IMR-90 (cell line): ENCODE measurements at regions not wholly inside any gene's neighbourhood (a gene's known extent, or its start where the extent isn't known, plus 50 kb on each side); places are given as distances from the start of the nearest gene placed in this dataset.

Experiments
- ATAC-seq: fragments of 200-7000 bp; cut with Tn5 transposase; 2 replicates; pipeline ENCODE4 v1.9.1; 2020; ENCODE audit warnings: low read depth, mild to moderate bottlenecking, moderate library complexity
- BruUV-seq: library from RNA; stranded (reverse); fragments of 400-500 nt; replicated peaks from 2 replicates; lab custom pipeline; 2021; lab: Mats Ljungman, UMichigan
- CTCF ChIA-PET: fragments of 300-600 bp; formaldehyde crosslinking; extraction: SDS; loops from one replicate; lab custom pipeline; 2021; ENCODE audit warnings: antibody characterized with exemption; lab: Yijun Ruan, JAX
- POLR2A ChIA-PET: fragments of 300-600 bp; sonication (Branson Sonifier 250); formaldehyde crosslinking; loops from one replicate; lab custom pipeline; 2022; ENCODE audit warnings: antibody characterized with exemption; ENCODE audit not compliant: unreplicated experiment; lab: Charles Lee
- DNase-seq: peaks from one replicate; pipeline ENCODE4 v3.0.0; 2013
- H2AFZ ChIP-seq: replicated peaks from 2 replicates; pipeline ENCODE3; 2013; ENCODE audit warnings: low read length, mild to moderate bottlenecking; ENCODE audit not compliant: poor library complexity
- H2AK5ac ChIP-seq: 2 replicates; pipeline ENCODE4 v1.6.1; 2013; ENCODE audit warnings: low read depth, low read length, inconsistent platforms
- H2AK9ac ChIP-seq: replicated peaks from 2 replicates; pipeline ENCODE3; 2013; ENCODE audit warnings: mild to moderate bottlenecking, low read depth, low read length, moderate library complexity; ENCODE audit not compliant: poor library complexity
- H2BK120ac ChIP-seq: 2 replicates; pipeline ENCODE4 v1.6.1; 2013; ENCODE audit warnings: low read depth, low read length, inconsistent platforms
- H2BK15ac ChIP-seq: 3 replicates; pipeline ENCODE4 v1.6.1; 2013; ENCODE audit warnings: low read depth, low read length, inconsistent platforms
- H2BK20ac ChIP-seq: 2 replicates; pipeline ENCODE4 v1.6.1; 2013; ENCODE audit warnings: low read depth, mild to moderate bottlenecking, inconsistent platforms, low read length, moderate library complexity
- H2BK5ac ChIP-seq: 2 replicates; pipeline ENCODE4 v1.6.1; 2013; ENCODE audit warnings: mild to moderate bottlenecking, low read depth, low read length, inconsistent platforms; ENCODE audit not compliant: poor library complexity, severe bottlenecking
- H3K14ac ChIP-seq: replicated peaks from 2 replicates; pipeline ENCODE4 v1.6.1; 2013; ENCODE audit warnings: low read depth, low read length, inconsistent platforms
- H3K18ac ChIP-seq: 2 replicates; pipeline ENCODE4 v1.6.1; 2013; ENCODE audit warnings: low read depth, low read length, control low read depth
- H3K23ac ChIP-seq: 2 replicates; pipeline ENCODE4 v1.6.1; 2013; ENCODE audit warnings: low read depth, low read length, inconsistent platforms
- H3K27ac ChIP-seq: 2 replicates; pipeline ENCODE4 v1.5.1; 2013; ENCODE audit warnings: mild to moderate bottlenecking, control low read depth, low read length; ENCODE audit not compliant: insufficient read depth
- H3K27me3 ChIP-seq: 2 replicates; pipeline ENCODE4 v1.6.1; 2013; ENCODE audit warnings: low read length; ENCODE audit not compliant: control insufficient read depth, insufficient read depth
- H3K36me3 ChIP-seq: 2 replicates; pipeline ENCODE4 v1.6.1; 2013; ENCODE audit warnings: low read length, mixed read lengths; ENCODE audit not compliant: control insufficient read depth, insufficient read depth
- H3K4ac ChIP-seq: 2 replicates; pipeline ENCODE4 v1.6.1; 2013; ENCODE audit warnings: low read depth, low read length, inconsistent platforms
- H3K4me1 ChIP-seq: 2 replicates; pipeline ENCODE4 v1.6.1; 2013; ENCODE audit warnings: low read length, mixed read lengths; ENCODE audit not compliant: control insufficient read depth, insufficient read depth
- H3K4me2 ChIP-seq: 2 replicates; pipeline ENCODE4 v1.6.1; 2013; ENCODE audit warnings: low read depth, mild to moderate bottlenecking, control low read depth, low read length, moderate library complexity
- H3K4me3 ChIP-seq: 2 replicates; pipeline ENCODE4 v1.5.1; 2013; ENCODE audit warnings: low read depth, mild to moderate bottlenecking, control low read depth, low read length, moderate library complexity; ENCODE audit not compliant: insufficient read depth
- H3K56ac ChIP-seq: 2 replicates; pipeline ENCODE4 v1.6.1; 2013; ENCODE audit warnings: low read length, inconsistent platforms; ENCODE audit not compliant: insufficient read depth; ENCODE audit errors: extremely low read depth
- H3K79me1 ChIP-seq, 2 experiments: 2 replicates each; pipeline ENCODE4 v1.6.1; 2013; ENCODE audit warnings: low read length in 2 of 2, inconsistent platforms in 1 of 2, low read depth in 1 of 2
- H3K9ac ChIP-seq: 2 replicates; pipeline ENCODE4 v1.6.1; 2013; ENCODE audit warnings: low read depth, low read length, control low read depth
- H3K9me1 ChIP-seq: 2 replicates; pipeline ENCODE4 v1.6.1; 2013; ENCODE audit warnings: low read length, inconsistent platforms; ENCODE audit not compliant: insufficient read depth
- H3K9me3 ChIP-seq: 2 replicates; pipeline ENCODE4 v1.6.1; 2013; ENCODE audit warnings: low read length; ENCODE audit not compliant: control insufficient read depth, insufficient read depth
- H4K20me1 ChIP-seq: 2 replicates; pipeline ENCODE4 v1.6.1; 2013; ENCODE audit warnings: low read length, inconsistent platforms; ENCODE audit not compliant: insufficient read depth
- H4K5ac ChIP-seq: 2 replicates; pipeline ENCODE4 v1.6.1; 2013; ENCODE audit warnings: mild to moderate bottlenecking, low read depth, low read length, control low read depth
- H4K8ac ChIP-seq, 2 experiments: 2 replicates each; pipeline ENCODE4 v1.6.1; 2013; ENCODE audit warnings: low read depth in 2 of 2, low read length in 2 of 2, control low read depth in 1 of 2, inconsistent platforms in 1 of 2
- H4K91ac ChIP-seq: 2 replicates; pipeline ENCODE4 v1.6.1; 2013; ENCODE audit warnings: low read depth, low read length, inconsistent platforms; ENCODE audit not compliant: insufficient read depth
- BHLHE40 ChIP-seq: fragments of 150-350 bp; IDR thresholded peaks from 2 replicates; pipeline ENCODE4 v1.6.1; 2016; ENCODE audit warnings: mild to moderate bottlenecking, low read depth, low read length
- CEBPB ChIP-seq: IDR thresholded peaks from 2 replicates; pipeline ENCODE4 v1.6.1; 2012; ENCODE audit warnings: low read depth, low read length, improper control_type of control experiment
- POLR2A ChIP-seq: IDR thresholded peaks from 2 replicates; pipeline ENCODE4 v1.6.1; 2012; ENCODE audit warnings: mild to moderate bottlenecking, low read depth, low read length
- RCOR1 ChIP-seq: IDR thresholded peaks from 2 replicates; pipeline ENCODE4 v1.6.1; 2012; ENCODE audit warnings: mild to moderate bottlenecking, low read length, improper control_type of control experiment; ENCODE audit not compliant: insufficient replicate concordance
- SMC3 ChIP-seq: fragments of 150-350 bp; IDR thresholded peaks from 2 replicates; pipeline ENCODE4 v1.6.1; 2016; ENCODE audit warnings: low read depth, mild to moderate bottlenecking, antibody characterized with exemption, low read length, moderate library complexity
- WGBS, 2 experiments: methylation state at CpG; one replicate each; pipeline versions ENCODE4 v1.1.5 to v1.1.7; 2013; ENCODE audit warnings: missing lambda C conversion rate in 2 of 2; ENCODE audit not compliant: insufficient read length in 1 of 2; ENCODE audit errors: extremely low coverage in 2 of 2; 5-methylcytosine and 5-hydroxymethylcytosine counted together
- dilution Hi-C: fragments of 300-500 bp; cut with HindIII; formaldehyde crosslinking; loops from one replicate; pipeline ENCODE4 v1.14.3; 2018; ENCODE audit warnings: low sequenced_read_pairs; ENCODE audit not compliant: unreplicated experiment
- in situ Hi-C: fragments of 300-500 bp; cut with MboI; formaldehyde crosslinking; loops from 3 replicates; pipeline ENCODE4 v1.14.3; 2019; ENCODE audit warnings: low sequenced_read_pairs, inconsistent platforms, mixed read lengths
- intact Hi-C: fragments of 100-400 bp; cut with micrococcal nuclease; formaldehyde crosslinking; loops from 2 replicates; pipeline ENCODE4 v1.10.0; 2022
- TF ChIP-seq, protein P1 (sequence below): fragments of 150-350 bp; IDR thresholded peaks from 2 replicates; pipeline ENCODE4 v1.6.1; 2016; ENCODE audit warnings: low read depth, mild to moderate bottlenecking, low read length, moderate library complexity, borderline replicate concordance
- TF ChIP-seq, protein P2 (sequence below): conservative IDR thresholded peaks from 2 replicates; pipeline ENCODE4 v1.5.1; 2012; ENCODE audit warnings: mild to moderate bottlenecking, low read depth, low read length, improper control_type of control experiment

DNA sequence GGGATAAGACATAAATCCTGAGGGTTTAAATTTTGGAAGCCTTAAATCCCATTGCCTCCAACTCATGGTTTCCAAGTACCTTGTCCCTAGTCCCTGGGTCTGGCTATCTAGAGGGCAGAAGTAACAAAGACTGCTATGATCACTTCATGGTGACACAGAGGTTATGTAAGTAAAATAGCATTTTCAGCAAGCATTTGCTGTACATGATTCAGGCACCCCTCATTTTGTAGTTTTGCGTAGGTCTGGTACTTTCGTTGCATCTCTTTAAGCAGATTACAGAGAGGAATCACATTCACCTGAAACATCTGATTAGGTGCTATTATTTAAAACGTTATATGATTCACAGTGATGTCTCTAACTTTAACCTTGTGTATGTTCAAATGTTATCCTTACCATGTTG is 480.1 kb downstream of the XIRP2 start:
- Histone ChIP-seq H3K79me1 (no peaks in the 10 kb centered on the region), H2AK5ac (no peak overlapping the region), H3K4ac (no peak overlapping the region), H3K4me2 (no peak overlapping the region), H2AK9ac (no peak overlapping the region), H3K27ac (no peak overlapping the region), H3K9me1 (no peaks in the 10 kb centered on the region), H3K56ac (no peak overlapping the region), H2BK15ac (no peak overlapping the region), H3K4me1 (no peaks in the 10 kb centered on the region), H3K23ac (no peak overlapping the region), H2AFZ (no peak overlapping the region), H3K9ac (no peak overlapping the region), H4K5ac (no peak overlapping the region), H3K18ac (no peak overlapping the region), H4K8ac (no peak overlapping the region), H3K9me3 (no peaks in the 10 kb centered on the region), H4K91ac (no peak overlapping the region), H3K14ac (no peak overlapping the region), H2BK120ac (no peak overlapping the region), H2BK20ac (no peak overlapping the region), H3K27me3 (no peaks in the 10 kb centered on the region), H2BK5ac (no peak overlapping the region), H3K4me3 (no peak overlapping the region), H3K36me3 (no peaks in the 10 kb centered on the region), H4K20me1 (no peaks in the 10 kb centered on the region)
- intact Hi-C loops (no loop called here), dilution Hi-C loops (no loop called here), in situ Hi-C loops (no loop called here)
- TF ChIP-seq, protein P1, sequence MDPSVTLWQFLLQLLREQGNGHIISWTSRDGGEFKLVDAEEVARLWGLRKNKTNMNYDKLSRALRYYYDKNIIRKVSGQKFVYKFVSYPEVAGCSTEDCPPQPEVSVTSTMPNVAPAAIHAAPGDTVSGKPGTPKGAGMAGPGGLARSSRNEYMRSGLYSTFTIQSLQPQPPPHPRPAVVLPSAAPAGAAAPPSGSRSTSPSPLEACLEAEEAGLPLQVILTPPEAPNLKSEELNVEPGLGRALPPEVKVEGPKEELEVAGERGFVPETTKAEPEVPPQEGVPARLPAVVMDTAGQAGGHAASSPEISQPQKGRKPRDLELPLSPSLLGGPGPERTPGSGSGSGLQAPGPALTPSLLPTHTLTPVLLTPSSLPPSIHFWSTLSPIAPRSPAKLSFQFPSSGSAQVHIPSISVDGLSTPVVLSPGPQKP = no peak
- TF ChIP-seq RCOR1 (no peak), BHLHE40 (no peak), POLR2A (no peak), SMC3 (no peak), CEBPB (no peak)
- TF ChIP-seq, protein P2, sequence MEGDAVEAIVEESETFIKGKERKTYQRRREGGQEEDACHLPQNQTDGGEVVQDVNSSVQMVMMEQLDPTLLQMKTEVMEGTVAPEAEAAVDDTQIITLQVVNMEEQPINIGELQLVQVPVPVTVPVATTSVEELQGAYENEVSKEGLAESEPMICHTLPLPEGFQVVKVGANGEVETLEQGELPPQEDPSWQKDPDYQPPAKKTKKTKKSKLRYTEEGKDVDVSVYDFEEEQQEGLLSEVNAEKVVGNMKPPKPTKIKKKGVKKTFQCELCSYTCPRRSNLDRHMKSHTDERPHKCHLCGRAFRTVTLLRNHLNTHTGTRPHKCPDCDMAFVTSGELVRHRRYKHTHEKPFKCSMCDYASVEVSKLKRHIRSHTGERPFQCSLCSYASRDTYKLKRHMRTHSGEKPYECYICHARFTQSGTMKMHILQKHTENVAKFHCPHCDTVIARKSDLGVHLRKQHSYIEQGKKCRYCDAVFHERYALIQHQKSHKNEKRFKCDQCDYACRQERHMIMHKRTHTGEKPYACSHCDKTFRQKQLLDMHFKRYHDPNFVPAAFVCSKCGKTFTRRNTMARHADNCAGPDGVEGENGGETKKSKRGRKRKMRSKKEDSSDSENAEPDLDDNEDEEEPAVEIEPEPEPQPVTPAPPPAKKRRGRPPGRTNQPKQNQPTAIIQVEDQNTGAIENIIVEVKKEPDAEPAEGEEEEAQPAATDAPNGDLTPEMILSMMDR = no peak
- ATAC-seq (no peak), DNase-seq (no peak)
- CTCF ChIA-PET = no interaction called here
- 90% methylated on average over 2 of the region's 3 CpGs; no CpG with 5 or more reads in 1 of the 2 experiments for WGBS, 2 experiments
- POLR2A ChIA-PET = no interaction called here
- no TSS peak for BruUV-seq
